Left ventricle myocardium superior (tissue), 1 donor: ENCODE measurements at regions not wholly inside any gene's neighbourhood (a gene's known extent, or its start where the extent isn't known, plus 50 kb on each side); places are given as distances from the start of the nearest gene placed in this dataset.
"Not testable (repeated sequence)": the region's sequence is repeated elsewhere in the genome, so short reads cannot be mapped to it uniquely, and the experiment has no call there.

Experiments
- ATAC-seq: fragments of 200-7000 bp; cut with Tn5 transposase; one replicate; pipeline ENCODE4 v1.9.1; 2020; ENCODE audit warnings: mild to moderate bottlenecking, moderate library complexity
- DNase-seq: peaks from one replicate; pipeline ENCODE4 v3.0.0-alpha.2; 2020
- intact Hi-C: fragments of 100-400 bp; cut with micrococcal nuclease; formaldehyde crosslinking; loops from one replicate; pipeline ENCODE4 v1.11.0; 2022
- donor health status: DM: no; HTN: yes; CAD: no; lungs with severe emphysema.

GRCh38 chr11:110862407-110862806, 150.2 kb upstream of the ARHGAP20 start:
- ATAC-seq (no peak), DNase-seq (no peak)
- intact Hi-C loops, result no loop called here

- intact Hi-C loops, result no loop called here
- DNase-seq (no peak), ATAC-seq (no peak)
Observed at GRCh38 chr11:110860461-110860860, 148.2 kb upstream of the ARHGAP20 start.

- ATAC-seq (no peak), DNase-seq (no peak)
- intact Hi-C loops, result no loop called here
Observed at GRCh38 chr11:110859998-110860397, 147.8 kb upstream of the ARHGAP20 start.

GRCh38 chr11:110859240-110859840, 147.1 kb upstream of the ARHGAP20 start:
- ATAC-seq (no peak), DNase-seq (no peak)
- intact Hi-C loops, result no loop called here

GRCh38 chr11:110858547-110858921, 146.3 kb upstream of the ARHGAP20 start:
- DNase-seq (peak; percentile 56), ATAC-seq (peak; percentile 83)
- intact Hi-C loops, result no loop called here

GRCh38 chr11:110857892-110858546, 145.8 kb upstream of the ARHGAP20 start:
- ATAC-seq (peak; percentile 74), DNase-seq (no peak)
- intact Hi-C loops, result no loop called here

GRCh38 chr11:110856996-110857812, 145.0 kb upstream of the ARHGAP20 start:
- no peak for DNase-seq
- ATAC-seq, result no peak
- intact Hi-C loops, result no loop called here

- intact Hi-C loops, result no loop called here
- ATAC-seq, result no peak
- DNase-seq, result no peak
Observed at GRCh38 chr11:110856340-110856739, 144.1 kb upstream of the ARHGAP20 start.

GRCh38 chr11:110855191-110855590, 143.0 kb upstream of the ARHGAP20 start:
- DNase-seq, result no peak
- intact Hi-C loops, result no loop called here
- no peak for ATAC-seq

GRCh38 chr11:110852921-110853490, 140.8 kb upstream of the ARHGAP20 start:
- no peak for DNase-seq
- no peak for ATAC-seq
- intact Hi-C loops, result no loop called here

GRCh38 chr11:110850846-110851245, 138.6 kb upstream of the ARHGAP20 start:
- DNase-seq, result no peak
- ATAC-seq, result no peak
- intact Hi-C loops, result no loop called here

GRCh38 chr11:110843053-110843452, 130.8 kb upstream of the ARHGAP20 start:
- DNase-seq, intact Hi-C loops, ATAC-seq: not testable (repeated sequence)

- no peak for ATAC-seq
- no peak for DNase-seq
- intact Hi-C loops, result no loop called here
Observed at GRCh38 chr11:110838808-110839207, 126.6 kb upstream of the ARHGAP20 start.

GRCh38 chr11:110837603-110838002, 125.4 kb upstream of the ARHGAP20 start:
- ATAC-seq (no peak), DNase-seq (no peak)
- intact Hi-C loops, result no loop called here

GRCh38 chr11:110835106-110835505, 122.9 kb upstream of the ARHGAP20 start:
- no peak for DNase-seq
- ATAC-seq, result no peak
- intact Hi-C loops, result no loop called here

- DNase-seq (no peak), ATAC-seq (no peak)
- intact Hi-C loops, result no loop called here
Observed at GRCh38 chr11:110833033-110833484, 120.8 kb upstream of the ARHGAP20 start.

- intact Hi-C loops, result no loop called here
- no peak for ATAC-seq
- no peak for DNase-seq
Observed at GRCh38 chr11:110832539-110832938, 120.3 kb upstream of the ARHGAP20 start.

- intact Hi-C loops, result no loop called here
- DNase-seq (no peak), ATAC-seq (no peak)
Observed at GRCh38 chr11:110832080-110832479, 119.8 kb upstream of the ARHGAP20 start.

GRCh38 chr11:110830747-110831146, 118.5 kb upstream of the ARHGAP20 start:
- intact Hi-C loops, result no loop called here

GRCh38 chr11:110830344-110830743, 118.1 kb upstream of the ARHGAP20 start:
- DNase-seq (no peak), ATAC-seq (no peak)
- intact Hi-C loops, result no loop called here

More at GRCh38 chr11:110830747-110831146, 118.5 kb upstream of the ARHGAP20 start:
- DNase-seq, result no peak
- ATAC-seq, result no peak
